ENCODE measurements at regions not wholly inside any gene's neighbourhood (a gene's known extent, or its start where the extent isn't known, plus 50 kb on each side); places are given as distances from the start of the nearest gene placed in this dataset.

DNA sequence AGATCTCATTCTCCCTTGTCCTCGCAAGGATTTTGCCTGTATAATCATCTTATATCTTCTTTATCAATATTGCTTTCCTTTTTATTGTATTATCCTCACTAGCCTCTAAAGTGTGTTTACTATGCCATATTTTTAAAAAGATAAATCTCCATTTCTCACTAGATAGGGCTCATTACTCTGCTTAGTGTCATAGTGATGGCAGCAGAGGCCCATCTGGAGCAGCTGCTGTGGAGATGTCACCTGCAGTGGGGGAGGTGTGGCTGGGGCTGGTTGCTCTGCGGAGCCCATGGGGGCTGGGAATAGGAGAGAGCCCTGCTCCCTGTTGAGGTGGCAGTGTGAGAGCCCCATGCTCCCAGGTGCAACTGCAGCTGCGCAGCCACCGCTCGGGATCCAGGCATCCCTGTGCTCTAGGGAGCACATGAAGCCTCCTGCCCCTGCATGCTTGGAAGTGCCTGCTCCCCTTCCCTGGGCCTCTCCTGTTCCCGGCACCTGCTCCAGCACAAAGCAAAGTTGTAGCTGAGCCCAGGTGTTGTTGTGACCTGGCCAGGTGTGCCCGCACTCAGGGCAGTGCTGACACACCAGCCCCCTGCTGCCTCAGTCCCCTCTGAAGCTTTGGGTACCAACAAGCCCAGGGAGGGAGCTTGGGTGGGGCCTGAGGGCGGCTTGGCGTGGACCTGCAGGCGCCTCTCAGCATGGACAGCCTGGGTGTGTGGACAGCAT is 144.6 kb upstream of the MRPS30 start:
- H4K8ac ChIP-seq (ENCODE audit: extremely low read depth, insufficient read depth, low read length): no peak overlapping the region
- no peaks in the 10 kb centered on the region for H3K27me3 ChIP-seq (replicated peaks in 1 of 4; ENCODE audit: control insufficient read depth in 3 of 4, extremely low read depth in 1 of 4, insufficient read depth in 3 of 4, low read length in 3 of 4)
- TF ChIP-seq RXRA (IDR thresholded peaks at IDR 0.05; ENCODE audit: insufficient read depth, low read depth, low read length): no peak
- TF ChIP-seq CTBP2 (IDR thresholded peaks at IDR 0.05; ENCODE audit: borderline replicate concordance, insufficient read depth, insufficient read length, low read length): no peak
- no peak for TF ChIP-seq CHD2 (IDR thresholded peaks at IDR 0.05; ENCODE audit: low read length)
- no peak for TF ChIP-seq NRF1 (IDR thresholded peaks at IDR 0.05; ENCODE audit: low read depth, low read length)
- no peak for TF ChIP-seq SAP30 (IDR thresholded peaks at IDR 0.05; ENCODE audit: insufficient read depth, insufficient replicate concordance, low read length)
- TF ChIP-seq EZH2 (IDR thresholded peaks at IDR 0.05; ENCODE audit: low read depth, low read length, severe bottlenecking): no peak
- TF ChIP-seq, protein P1, sequence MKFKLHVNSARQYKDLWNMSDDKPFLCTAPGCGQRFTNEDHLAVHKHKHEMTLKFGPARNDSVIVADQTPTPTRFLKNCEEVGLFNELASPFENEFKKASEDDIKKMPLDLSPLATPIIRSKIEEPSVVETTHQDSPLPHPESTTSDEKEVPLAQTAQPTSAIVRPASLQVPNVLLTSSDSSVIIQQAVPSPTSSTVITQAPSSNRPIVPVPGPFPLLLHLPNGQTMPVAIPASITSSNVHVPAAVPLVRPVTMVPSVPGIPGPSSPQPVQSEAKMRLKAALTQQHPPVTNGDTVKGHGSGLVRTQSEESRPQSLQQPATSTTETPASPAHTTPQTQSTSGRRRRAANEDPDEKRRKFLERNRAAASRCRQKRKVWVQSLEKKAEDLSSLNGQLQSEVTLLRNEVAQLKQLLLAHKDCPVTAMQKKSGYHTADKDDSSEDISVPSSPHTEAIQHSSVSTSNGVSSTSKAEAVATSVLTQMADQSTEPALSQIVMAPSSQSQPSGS (IDR thresholded peaks at IDR 0.05; ENCODE audit: low read length): no peak
- no peak for TF ChIP-seq NANOG (IDR thresholded peaks at IDR 0.05; ENCODE audit: insufficient read depth, low read depth, low read length, poor library complexity, severe bottlenecking)
- no peak for TF ChIP-seq GABPA (IDR thresholded peaks at IDR 0.05; ENCODE audit: borderline replicate concordance, insufficient read depth, low read length)
- TF ChIP-seq RFX5 (IDR thresholded peaks at IDR 0.05; ENCODE audit: borderline replicate concordance, low read depth, low read length): no peak
- H4K5ac ChIP-seq (ENCODE audit: insufficient read length, low read depth, low read length): no peak overlapping the region
- no peak overlapping the region for H3K14ac ChIP-seq (ENCODE audit: insufficient read length)
- no peak overlapping the region for H2BK12ac ChIP-seq (ENCODE audit: low read depth, low read length)
- H2BK20ac ChIP-seq (ENCODE audit: low read length): no peak overlapping the region
- no peaks in the 10 kb centered on the region for H3K79me1 ChIP-seq (ENCODE audit: low read depth, low read length)
- WGBS, 2 experiments (ENCODE audit: extremely low coverage in 1 of 2, insufficient coverage in 1 of 2, insufficient read length in 1 of 2, insufficient replicate concordance in 2 of 2, low coverage in 1 of 2, low lambda C conversion rate in 2 of 2, missing lambda C conversion rate in 1 of 2): 78% methylated on average over 6 of the region's 10 CpGs; no CpG with 5 or more reads in 1 of the 2 experiments
- H2BK15ac ChIP-seq (ENCODE audit: low read length): no peak overlapping the region
- H3K23me2 ChIP-seq (ENCODE audit: low read depth, low read length): no peaks in the 10 kb centered on the region
- no peak overlapping the region for H3K4me2 ChIP-seq (ENCODE audit: insufficient read depth in 1 of 2, low read depth in 2 of 2, low read length in 2 of 2)
- no peak overlapping the region for H4K91ac ChIP-seq (replicated peaks; ENCODE audit: insufficient read length, low read length)
- no peak overlapping the region for H3K56ac ChIP-seq (replicated peaks; ENCODE audit: insufficient read length, low read depth, low read length)
- no peaks in the 10 kb centered on the region for H3K79me2 ChIP-seq (ENCODE audit: control insufficient read depth in 1 of 2, insufficient read depth in 2 of 2, low read length in 2 of 2)
- no peak overlapping the region for H2AFZ ChIP-seq (ENCODE audit: low read length)
- no peaks in the 10 kb centered on the region for H3K4me1 ChIP-seq (replicated peaks in 1 of 4; ENCODE audit: control insufficient read depth in 3 of 4, insufficient read depth in 4 of 4, low read length in 3 of 4)
- no peak overlapping the region for H3K4me3 ChIP-seq (ENCODE audit: extremely low read depth in 1 of 4, insufficient read depth in 2 of 4, low read depth in 3 of 4, low read length in 4 of 4)
- H3K23ac ChIP-seq (ENCODE audit: insufficient read length): no peak overlapping the region
- H2BK5ac ChIP-seq (ENCODE audit: low read depth, low read length): no peak overlapping the region
- no peak overlapping the region for H3K9ac ChIP-seq (replicated peaks in 1 of 4; ENCODE audit: extremely low read depth in 1 of 4, low read depth in 3 of 4, low read length in 3 of 4)
- no peaks in the 10 kb centered on the region for H4K20me1 ChIP-seq (replicated peaks in 1 of 2; ENCODE audit: control insufficient read depth in 1 of 2, insufficient read depth in 2 of 2, low read length in 2 of 2)
- CTCF ChIA-PET (ENCODE audit: partially characterized antibody): no interaction called here
- no peak overlapping the region for H2AK5ac ChIP-seq (ENCODE audit: low read depth, low read length)
- H2BK120ac ChIP-seq (replicated peaks; ENCODE audit: low read depth, low read length): no peak overlapping the region
- H3K9me3 ChIP-seq (ENCODE audit: insufficient read depth in 2 of 2, low read depth in 1 of 2, low read length in 1 of 2): peaks cover 0 to 4% of the 10 kb centered on the region in 2 experiments; a peak in 1 of 4 replicates
- FAIRE-seq (no peak), DNase-seq (ENCODE audit: low read depth in 1 of 2, low spot score in 2 of 2) (no peak)
- no peak overlapping the region for H3K27ac ChIP-seq (ENCODE audit: low read depth, low read length)
- POLR2A ChIA-PET (ENCODE audit: partially characterized antibody): no interaction called here
- H3K18ac ChIP-seq (ENCODE audit: extremely low read depth, low read length): no peak overlapping the region
- no peaks in the 10 kb centered on the region for H3K36me3 ChIP-seq (ENCODE audit: control insufficient read depth in 2 of 4, insufficient read depth in 4 of 4, low read length in 3 of 4)
- H3K4ac ChIP-seq (replicated peaks; ENCODE audit: insufficient read length, low read depth, low read length): no peak overlapping the region

All from H1 (cell line).